H9 (cell line): ENCODE measurements at regions not wholly inside any gene's neighbourhood (a gene's known extent, or its start where the extent isn't known, plus 50 kb on each side); places are given as distances from the start of the nearest gene placed in this dataset.

Experiments
- DNase-seq: peaks from one replicate; pipeline ENCODE4 v3.0.0-alpha.2; 2017
- H2AFZ ChIP-seq: one replicate; pipeline ENCODE4 v1.6.1; 2013; ENCODE audit warnings: mild to moderate bottlenecking, low read length, control low read depth, moderate library complexity
- H2AK5ac ChIP-seq: 2 replicates; pipeline ENCODE4 v1.6.1; 2013; ENCODE audit warnings: low read length, control low read depth, mixed read lengths; ENCODE audit not compliant: insufficient read length
- H2BK120ac ChIP-seq: one replicate; pipeline ENCODE4 v1.6.1; 2013; ENCODE audit warnings: low read depth, mild to moderate bottlenecking, low read length, control low read depth, inconsistent platforms; ENCODE audit not compliant: poor library complexity, severe bottlenecking
- H2BK12ac ChIP-seq: 2 replicates; pipeline ENCODE4 v1.6.1; 2013; ENCODE audit warnings: low read length, control low read depth, mixed read lengths, low read depth; ENCODE audit not compliant: insufficient read length
- H2BK15ac ChIP-seq: 2 replicates; pipeline ENCODE4 v1.6.1; 2013; ENCODE audit warnings: low read depth, low read length, control low read depth
- H2BK20ac ChIP-seq: one replicate; pipeline ENCODE4 v1.6.1; 2013; ENCODE audit warnings: low read depth, mild to moderate bottlenecking, low read length, control low read depth, inconsistent platforms; ENCODE audit not compliant: poor library complexity, severe bottlenecking
- H2BK5ac ChIP-seq: 2 replicates; pipeline ENCODE4 v1.6.1; 2013; ENCODE audit warnings: low read length, control low read depth, mixed read lengths; ENCODE audit not compliant: insufficient read length
- H3K14ac ChIP-seq: 2 replicates; pipeline ENCODE4 v1.6.1; 2013; ENCODE audit warnings: low read length, control low read depth; ENCODE audit not compliant: insufficient read depth
- H3K18ac ChIP-seq: 2 replicates; pipeline ENCODE4 v1.6.1; 2013; ENCODE audit warnings: low read depth, mild to moderate bottlenecking, mixed read lengths, low read length, control low read depth; ENCODE audit not compliant: insufficient read length
- H3K23ac ChIP-seq: 2 replicates; pipeline ENCODE4 v1.6.1; 2013; ENCODE audit warnings: low read length, control low read depth, mixed read lengths, low read depth; ENCODE audit not compliant: insufficient read length
- H3K23me2 ChIP-seq: 2 replicates; pipeline ENCODE4 v1.6.1; 2013; ENCODE audit warnings: low read depth, mild to moderate bottlenecking, mixed read lengths, low read length, control low read depth; ENCODE audit not compliant: insufficient read length, poor library complexity, severe bottlenecking
- H3K27ac ChIP-seq: 2 replicates; pipeline ENCODE4 v1.5.1; 2013; ENCODE audit warnings: low read length, control low read depth, mixed read lengths, low read depth; ENCODE audit not compliant: insufficient read length
- H3K27me3 ChIP-seq: 2 replicates; pipeline ENCODE4 v1.6.1; 2013; ENCODE audit warnings: low read length, control low read depth, inconsistent platforms; ENCODE audit not compliant: insufficient read depth
- H3K4ac ChIP-seq: 2 replicates; pipeline ENCODE4 v1.6.1; 2013; ENCODE audit warnings: low read depth, mild to moderate bottlenecking, control low read depth, inconsistent platforms, low read length, moderate library complexity
- H3K4me1 ChIP-seq: 2 replicates; pipeline ENCODE4 v1.6.1; 2013; ENCODE audit warnings: low read length, control low read depth, inconsistent platforms; ENCODE audit not compliant: insufficient read depth
- H3K4me2 ChIP-seq: 2 replicates; pipeline ENCODE4 v1.6.1; 2013; ENCODE audit warnings: low read length, control low read depth, mixed read lengths; ENCODE audit not compliant: insufficient read length, insufficient read depth
- H3K56ac ChIP-seq: 2 replicates; pipeline ENCODE4 v1.6.1; 2013; ENCODE audit warnings: low read depth, mild to moderate bottlenecking, mixed read lengths, low read length, control low read depth; ENCODE audit not compliant: insufficient read length
- H3K79me1 ChIP-seq: 2 replicates; pipeline ENCODE4 v1.6.1; 2013; ENCODE audit warnings: low read depth, mild to moderate bottlenecking, moderate library complexity, low read length, control low read depth, inconsistent platforms; ENCODE audit not compliant: insufficient read depth, poor library complexity, severe bottlenecking
- H3K79me2 ChIP-seq: 2 replicates; pipeline ENCODE4 v1.6.1; 2013; ENCODE audit warnings: low read length, control low read depth, inconsistent platforms; ENCODE audit not compliant: insufficient read depth
- H3K9ac ChIP-seq: 2 replicates; pipeline ENCODE4 v1.6.1; 2013; ENCODE audit warnings: low read length, control low read depth, mixed read lengths; ENCODE audit not compliant: insufficient read length; ENCODE audit errors: extremely low read depth
- H3K9me3 ChIP-seq: one replicate; pipeline ENCODE4 v1.6.1; 2013; ENCODE audit warnings: low read depth, low read length, inconsistent platforms; ENCODE audit not compliant: control insufficient read depth
- H3T11ph ChIP-seq: one replicate; pipeline ENCODE4 v1.6.1; 2013; ENCODE audit warnings: mild to moderate bottlenecking, low read length, control low read depth, inconsistent platforms
- H4K20me1 ChIP-seq: one replicate; pipeline ENCODE4 v1.6.1; 2013; ENCODE audit not compliant: control insufficient read depth, insufficient read length, insufficient read depth
- H4K5ac ChIP-seq: 2 replicates; pipeline ENCODE4 v1.6.1; 2013; ENCODE audit warnings: low read depth, mild to moderate bottlenecking, mixed read lengths, low read length, control low read depth; ENCODE audit not compliant: insufficient read length
- H4K8ac ChIP-seq: replicated peaks from 2 replicates; pipeline ENCODE4 v1.6.1; 2013; ENCODE audit warnings: low read length, control low read depth, mixed read lengths, low read depth; ENCODE audit not compliant: insufficient read length
- H4K91ac ChIP-seq: 2 replicates; pipeline ENCODE4 v1.6.1; 2013; ENCODE audit warnings: low read depth, mild to moderate bottlenecking, moderate library complexity, mixed read lengths, low read length, control low read depth; ENCODE audit not compliant: insufficient read length
- H3K27ac Mint-ChIP-seq, 3 experiments: 2 replicates in 2 of 3; 3 replicates in 1 of 3; pipeline ENCODE4 v1.8.0; 2020 to 2021; ENCODE audit warnings: mixed read lengths in 3 of 3, mild to moderate bottlenecking in 1 of 3, moderate library complexity in 1 of 3
- H3K27me3 Mint-ChIP-seq: 2 replicates; pipeline ENCODE4 v1.8.0; 2021; ENCODE audit warnings: low read depth, mild to moderate bottlenecking, moderate library complexity, mixed read lengths
- H3K36me3 Mint-ChIP-seq, 3 experiments: 2 replicates in 2 of 3; 3 replicates in 1 of 3; pipeline ENCODE4 v1.8.0; 2020 to 2021; ENCODE audit warnings: low read depth in 3 of 3, mixed read lengths in 3 of 3; ENCODE audit not compliant: insufficient read depth in 1 of 3
- H3K4me1 Mint-ChIP-seq, 2 experiments: 2 replicates each; pipeline ENCODE4 v1.8.0; 2020; ENCODE audit warnings: mixed read lengths in 2 of 2
- H3K4me3 Mint-ChIP-seq, 2 experiments: 2 replicates in 1 of 2; 3 replicates in 1 of 2; pipeline ENCODE4 v1.8.0; 2020 to 2021; ENCODE audit warnings: mild to moderate bottlenecking in 2 of 2, mixed read lengths in 2 of 2, moderate library complexity in 1 of 2
- H3K9me3 Mint-ChIP-seq, 2 experiments: 2 replicates in 1 of 2; 3 replicates in 1 of 2; pipeline ENCODE4 v1.8.0; 2020; ENCODE audit warnings: mild to moderate bottlenecking in 2 of 2, mixed read lengths in 2 of 2, moderate library complexity in 1 of 2
- CTCF ChIP-seq: fragments of 200-600 bp; sonication (generic); conservative IDR thresholded peaks from 3 replicates; pipeline ENCODE4 v1.8.0; 2021; ENCODE audit warnings: antibody characterized with exemption, mild to moderate bottlenecking
- WGBS: extraction: QIAGEN DNeasy Blood & Tissue Kit; methylation state at CpG from one replicate; pipeline ENCODE4 v1.1.7; 2013; ENCODE audit warnings: missing lambda C conversion rate, low lambda C conversion rate, mixed read lengths; ENCODE audit not compliant: insufficient read length; ENCODE audit errors: extremely low coverage; 5-methylcytosine and 5-hydroxymethylcytosine counted together

DNA sequence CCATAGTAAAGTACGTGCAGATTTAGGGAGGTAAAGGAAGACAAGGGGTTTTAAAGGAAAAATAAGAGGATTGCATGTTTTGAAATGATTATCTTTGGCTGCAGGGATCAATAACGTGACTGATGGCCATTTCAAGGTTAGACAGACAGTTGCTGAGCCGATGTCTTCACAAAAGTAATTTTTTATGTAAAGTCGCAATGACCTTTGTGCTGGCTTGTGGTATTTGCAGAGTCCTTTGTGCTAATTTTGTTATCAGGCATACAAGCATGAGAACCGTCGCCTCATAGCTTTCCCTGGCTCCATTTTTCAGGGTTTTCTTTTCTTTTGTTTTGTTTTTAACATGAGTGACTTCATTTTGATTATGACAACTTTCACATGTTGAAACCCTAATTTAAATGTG, 605.7 kb upstream of the GJE1 start:
- no peak overlapping the region for H3K27ac Mint-ChIP-seq
- H3K79me2 ChIP-seq: no peaks in the 10 kb centered on the region
- no peak overlapping the region for H3K9ac ChIP-seq
- no peak overlapping the region for H2BK12ac ChIP-seq
- H3K23me2 ChIP-seq: no peaks in the 10 kb centered on the region
- H4K5ac ChIP-seq: no peak overlapping the region
- no peaks in the 10 kb centered on the region for H3K36me3 Mint-ChIP-seq
- H3K14ac ChIP-seq: no peak overlapping the region
- no peaks in the 10 kb centered on the region for H3K9me3 ChIP-seq
- peaks cover 0 to 3% of the 10 kb centered on the region in 2 experiments; a peak in 3 of 5 replicates for H3K9me3 Mint-ChIP-seq
- H3K27me3 Mint-ChIP-seq: no peaks in the 10 kb centered on the region
- no peak overlapping the region for H2BK120ac ChIP-seq
- no peak overlapping the region for H4K91ac ChIP-seq
- no peak for DNase-seq
- no peak overlapping the region for H2AK5ac ChIP-seq
- no peak overlapping the region for H3T11ph ChIP-seq
- H2BK5ac ChIP-seq: no peak overlapping the region
- no peaks in the 10 kb centered on the region for H3K4me1 ChIP-seq
- H3K27ac ChIP-seq: no peak overlapping the region
- no peak overlapping the region for H3K4me2 ChIP-seq
- H3K56ac ChIP-seq: no peak overlapping the region
- H3K79me1 ChIP-seq: no peaks in the 10 kb centered on the region
- no peak overlapping the region for H3K4ac ChIP-seq
- no peak for TF ChIP-seq CTCF
- no peak overlapping the region for H2AFZ ChIP-seq
- H3K4me3 Mint-ChIP-seq: no peak overlapping the region
- no peak overlapping the region for H3K18ac ChIP-seq
- no peaks in the 10 kb centered on the region for H3K27me3 ChIP-seq
- H3K4me1 Mint-ChIP-seq: no peaks in the 10 kb centered on the region
- no peak overlapping the region for H2BK20ac ChIP-seq
- no peak overlapping the region for H3K23ac ChIP-seq
- no peak overlapping the region for H4K8ac ChIP-seq
- H2BK15ac ChIP-seq: no peak overlapping the region
- H4K20me1 ChIP-seq: no peaks in the 10 kb centered on the region
- WGBS: no CpG with 5 or more reads among the region's 6 CpGs
